ENCODE measurements at regions not wholly inside any gene's neighbourhood (a gene's known extent, or its start where the extent isn't known, plus 50 kb on each side); places are given as distances from the start of the nearest gene placed in this dataset.

DNA sequence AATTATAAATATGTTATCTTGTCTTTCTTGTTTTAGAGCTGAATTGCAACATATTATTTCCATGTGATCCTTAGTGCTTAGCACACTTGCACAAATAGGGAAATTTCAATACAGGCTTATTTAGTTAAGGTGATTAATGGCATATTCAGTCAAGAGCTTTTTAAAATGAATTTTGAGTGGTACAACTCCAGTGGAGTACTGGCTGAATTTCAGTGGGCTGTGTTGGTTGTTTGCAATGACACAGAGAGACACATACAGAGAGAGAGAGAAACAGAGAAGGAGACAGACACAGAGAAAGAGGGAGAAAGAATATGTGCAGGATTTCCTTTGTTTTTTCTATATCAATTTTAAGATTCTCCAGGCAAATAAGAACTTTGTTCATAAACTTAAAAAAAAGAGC, 766.9 kb downstream of the DNAJB9 start:
- TF ChIP-seq, protein P1, sequence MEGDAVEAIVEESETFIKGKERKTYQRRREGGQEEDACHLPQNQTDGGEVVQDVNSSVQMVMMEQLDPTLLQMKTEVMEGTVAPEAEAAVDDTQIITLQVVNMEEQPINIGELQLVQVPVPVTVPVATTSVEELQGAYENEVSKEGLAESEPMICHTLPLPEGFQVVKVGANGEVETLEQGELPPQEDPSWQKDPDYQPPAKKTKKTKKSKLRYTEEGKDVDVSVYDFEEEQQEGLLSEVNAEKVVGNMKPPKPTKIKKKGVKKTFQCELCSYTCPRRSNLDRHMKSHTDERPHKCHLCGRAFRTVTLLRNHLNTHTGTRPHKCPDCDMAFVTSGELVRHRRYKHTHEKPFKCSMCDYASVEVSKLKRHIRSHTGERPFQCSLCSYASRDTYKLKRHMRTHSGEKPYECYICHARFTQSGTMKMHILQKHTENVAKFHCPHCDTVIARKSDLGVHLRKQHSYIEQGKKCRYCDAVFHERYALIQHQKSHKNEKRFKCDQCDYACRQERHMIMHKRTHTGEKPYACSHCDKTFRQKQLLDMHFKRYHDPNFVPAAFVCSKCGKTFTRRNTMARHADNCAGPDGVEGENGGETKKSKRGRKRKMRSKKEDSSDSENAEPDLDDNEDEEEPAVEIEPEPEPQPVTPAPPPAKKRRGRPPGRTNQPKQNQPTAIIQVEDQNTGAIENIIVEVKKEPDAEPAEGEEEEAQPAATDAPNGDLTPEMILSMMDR (IDR thresholded peaks at IDR 0.05): no peak
- no peak for TF ChIP-seq POLR2A (IDR thresholded peaks at IDR 0.05)
- no peak for TF ChIP-seq POLR2AphosphoS5 (IDR thresholded peaks at IDR 0.05)
